Astrocyte of the cerebellum (primary cell): ENCODE measurements at regions not wholly inside any gene's neighbourhood (a gene's known extent, or its start where the extent isn't known, plus 50 kb on each side); places are given as distances from the start of the nearest gene placed in this dataset.
"Not testable (repeated sequence)": the region's sequence is repeated elsewhere in the genome, so short reads cannot be mapped to it uniquely, and the experiment has no call there.

Source experiments
- DNase-seq: peaks from one replicate; pipeline ENCODE4 v3.0.0-alpha.2; 2011; ENCODE audit warnings: low read depth
- H3K4me3 ChIP-seq: 2 replicates; pipeline ENCODE4 v1.5.1; 2011; ENCODE audit warnings: mild to moderate bottlenecking, low read depth, low read length, moderate library complexity
- CTCF ChIP-seq: IDR thresholded peaks from 2 replicates; pipeline ENCODE4 v1.5.1; 2012; ENCODE audit warnings: low read length, low read depth, moderate library complexity, mild to moderate bottlenecking; ENCODE audit errors: missing control alignments
- in situ Hi-C: cut with HindIII; loops from 2 replicates; pipeline ENCODE4 v1.10.0; 2017; ENCODE audit warnings: low sequenced_read_pairs

DNA sequence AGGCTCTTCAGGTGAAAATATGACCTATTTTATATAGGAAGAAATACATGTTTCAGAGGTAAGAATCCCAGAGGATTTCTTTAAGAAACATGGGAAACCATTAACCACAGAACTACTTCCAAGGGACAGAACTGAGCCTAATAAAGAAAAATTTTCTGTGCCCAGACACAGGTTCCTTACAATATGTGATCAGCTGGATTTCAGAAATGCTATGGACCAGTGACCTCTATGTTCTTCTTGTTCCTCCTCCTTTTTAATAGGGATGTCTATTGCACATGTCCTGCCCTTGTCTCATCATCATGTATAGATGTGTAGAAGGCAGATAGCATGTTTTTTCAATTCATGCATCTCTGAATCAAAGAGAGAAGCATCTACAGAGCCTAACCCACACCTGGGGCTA, 836.6 kb downstream of the RNF144A start:
- DNase-seq = no peak
- in situ Hi-C loops = no loop called here
- no peak overlapping the region for H3K4me3 ChIP-seq
- TF ChIP-seq CTCF = no peak

DNA sequence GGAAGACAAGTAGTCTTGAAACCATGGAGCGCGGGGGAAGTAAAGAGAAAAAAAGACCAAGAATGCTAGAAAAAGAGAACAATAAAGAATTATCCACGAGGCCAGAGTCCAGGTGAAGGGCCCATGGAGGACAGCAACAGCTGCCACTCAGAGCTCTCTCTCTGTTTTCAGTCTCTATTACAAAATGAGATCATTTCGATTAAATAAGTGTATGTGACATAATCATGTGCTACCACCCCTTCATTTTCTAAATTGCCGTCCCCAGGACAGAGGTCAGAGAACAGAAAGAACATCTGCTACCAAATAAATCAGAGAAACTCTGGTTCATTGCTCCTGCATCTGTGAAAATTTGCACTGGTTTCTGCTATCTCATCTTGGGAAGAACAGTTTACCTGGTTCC, 838.7 kb downstream of the RNF144A start:
- no peak overlapping the region for H3K4me3 ChIP-seq
- in situ Hi-C loops = no loop called here
- no peak for TF ChIP-seq CTCF
- no peak for DNase-seq

- TF ChIP-seq CTCF = no peak
- DNase-seq = no peak
- H3K4me3 ChIP-seq = no peak overlapping the region
- in situ Hi-C loops = no loop called here
Observed at GRCh38 chr2:7758073-7758759, 841.0 kb downstream of the RNF144A start.

DNA sequence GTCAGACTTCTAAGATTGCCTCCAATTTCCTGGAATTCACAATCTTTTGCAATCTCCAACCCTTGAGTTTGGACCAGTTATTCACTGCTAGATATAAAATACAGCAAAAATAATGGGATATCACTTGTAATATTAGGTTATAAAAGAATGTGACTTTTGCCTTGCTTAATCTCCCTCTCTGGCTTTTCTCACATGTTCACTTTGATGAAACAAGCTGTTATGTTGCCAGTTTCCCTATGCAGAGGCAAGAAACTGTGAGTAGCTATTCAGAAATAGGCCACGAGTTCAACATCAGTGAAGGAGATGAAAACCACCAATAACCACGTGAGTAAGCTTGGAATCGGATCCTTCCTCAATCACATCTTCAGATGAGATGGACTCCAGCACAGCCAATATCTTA, 842.7 kb downstream of the RNF144A start:
- no peak for TF ChIP-seq CTCF
- in situ Hi-C loops = no loop called here
- no peak for DNase-seq
- no peak overlapping the region for H3K4me3 ChIP-seq

GRCh38 chr2:7763418-7763817, 846.2 kb downstream of the RNF144A start:
- H3K4me3 ChIP-seq, DNase-seq, in situ Hi-C loops: not testable (repeated sequence)

GRCh38 chr2:7765236-7765635, 848.0 kb downstream of the RNF144A start:
- in situ Hi-C loops = no loop called here
- TF ChIP-seq CTCF = no peak
- DNase-seq = no peak
- no peak overlapping the region for H3K4me3 ChIP-seq

GRCh38 chr2:7766088-7766722, 849.0 kb downstream of the RNF144A start:
- in situ Hi-C loops = no loop called here
- H3K4me3 ChIP-seq = no peak overlapping the region
- TF ChIP-seq CTCF = no peak
- no peak for DNase-seq
